HEK293 (cell line): ENCODE measurements at regions not wholly inside any gene's neighbourhood (a gene's known extent, or its start where the extent isn't known, plus 50 kb on each side); places are given as distances from the start of the nearest gene placed in this dataset.

ENCODE experiments used
- CTCF ChIA-PET: fragments of 350-600 bp; formaldehyde crosslinking; extraction: SDS; loops from one replicate; lab custom pipeline; 2021; ENCODE audit warnings: antibody characterized with exemption; lab: Yijun Ruan, JAX
- POLR2A ChIA-PET: fragments of 300-600 bp; formaldehyde crosslinking; extraction: SDS; loops from one replicate; lab custom pipeline; 2020; ENCODE audit warnings: antibody characterized with exemption, inconsistent platforms; lab: Yijun Ruan, JAX
- H3K27ac ChIP-seq: fragments of 200-500 bp; sonication (Bioruptor generic); 2 replicates; pipeline ENCODE4 v1.5.1; 2014; ENCODE audit warnings: low read depth, low read length, control low read depth, inconsistent platforms; ENCODE audit errors: extremely low read depth
- H3K36me3 ChIP-seq, 2 experiments: fragments of 200-500 bp in 1 of 2; sonication (Bioruptor generic) in 1 of 2; 1 replicate in 1 of 2; 2 replicates in 1 of 2; pipeline ENCODE4 v1.5.1; 2014 to 2017; ENCODE audit warnings: inconsistent platforms in 2 of 2, low read length in 2 of 2; ENCODE audit not compliant: control insufficient read depth in 2 of 2, insufficient read depth in 1 of 2
- H3K4me1 ChIP-seq: fragments of 200-500 bp; sonication (Bioruptor generic); 2 replicates; pipeline ENCODE4 v1.5.1; 2014; ENCODE audit warnings: mild to moderate bottlenecking, low read length, inconsistent platforms; ENCODE audit not compliant: control insufficient read depth, insufficient read depth
- H3K4me3 ChIP-seq: 2 replicates; pipeline ENCODE4 v1.5.1; 2011; ENCODE audit warnings: low read depth, mild to moderate bottlenecking, control low read depth, low read length, moderate library complexity
- H3K9me3 ChIP-seq: fragments of 200-500 bp; sonication (Bioruptor generic); 2 replicates; pipeline ENCODE4 v1.5.1; 2014; ENCODE audit warnings: low read depth, low read length, inconsistent platforms; ENCODE audit not compliant: control insufficient read depth, insufficient read depth
- HOXA7 ChIP-seq: sonication (generic); formaldehyde crosslinking; IDR thresholded peaks from 2 replicates; pipeline ENCODE4 v1.8.1; 2022; ENCODE audit warnings: missing genetic modification reagents, borderline replicate concordance
- IKZF3 ChIP-seq: fragments of 450-650 bp; IDR thresholded peaks from 2 replicates; pipeline ENCODE4 v1.5.0; 2018; ENCODE audit warnings: missing biosample characterization, mild to moderate bottlenecking, missing genetic modification characterization, moderate library complexity
- KLF9 ChIP-seq: fragments of 450-650 bp; formaldehyde crosslinking; IDR thresholded peaks from 2 replicates; pipeline ENCODE4 v1.5.1; 2016; ENCODE audit warnings: missing biosample characterization, missing genetic modification characterization, low read depth
- REPIN1 ChIP-seq: fragments of 450-650 bp; formaldehyde crosslinking; IDR thresholded peaks from 2 replicates; pipeline ENCODE4 v1.5.1; 2017; ENCODE audit warnings: missing biosample characterization, missing genetic modification characterization, low read depth
- ZBTB49 ChIP-seq: fragments of 450-650 bp; formaldehyde crosslinking; IDR thresholded peaks from 2 replicates; pipeline ENCODE4 v1.5.1; 2016; ENCODE audit warnings: missing biosample characterization, missing genetic modification characterization, low read depth
- ZBTB8A ChIP-seq: fragments of 450-650 bp; formaldehyde crosslinking; IDR thresholded peaks from 2 replicates; pipeline ENCODE4 v1.5.1; 2016; ENCODE audit warnings: missing biosample characterization, missing genetic modification characterization
- ZFHX2 ChIP-seq: fragments of 450-650 bp; formaldehyde crosslinking; conservative IDR thresholded peaks from 2 replicates; pipeline ENCODE4 v1.5.1; 2016; ENCODE audit warnings: missing biosample characterization, missing genetic modification characterization
- ZNF10 ChIP-seq: fragments of 450-650 bp; formaldehyde crosslinking; IDR thresholded peaks from 2 replicates; pipeline ENCODE4 v1.5.1; 2017; ENCODE audit warnings: missing biosample characterization, missing genetic modification characterization
- ZNF132 ChIP-seq: fragments of 450-650 bp; formaldehyde crosslinking; IDR thresholded peaks from 2 replicates; pipeline ENCODE4 v1.5.1; 2017; ENCODE audit warnings: missing biosample characterization, missing genetic modification characterization, borderline replicate concordance
- ZNF169 ChIP-seq: fragments of 450-650 bp; formaldehyde crosslinking; IDR thresholded peaks from 2 replicates; pipeline ENCODE4 v1.5.1; 2016; ENCODE audit warnings: missing biosample characterization, missing genetic modification characterization
- ZNF23 ChIP-seq: fragments of 450-650 bp; formaldehyde crosslinking; IDR thresholded peaks from 2 replicates; pipeline ENCODE4 v1.5.1; 2016; ENCODE audit warnings: missing biosample characterization, missing genetic modification characterization, borderline replicate concordance
- ZNF280D ChIP-seq: fragments of 450-650 bp; formaldehyde crosslinking; IDR thresholded peaks from 2 replicates; pipeline ENCODE4 v1.5.1; 2016; ENCODE audit warnings: missing biosample characterization, missing genetic modification characterization
- ZNF423 ChIP-seq: fragments of 450-650 bp; formaldehyde crosslinking; IDR thresholded peaks from 2 replicates; pipeline ENCODE4 v1.5.1; 2016; ENCODE audit warnings: missing biosample characterization, missing genetic modification characterization
- ZNF433 ChIP-seq: fragments of 450-650 bp; formaldehyde crosslinking; IDR thresholded peaks from 2 replicates; pipeline ENCODE4 v1.5.1; 2016; ENCODE audit warnings: missing biosample characterization, missing genetic modification characterization, low read depth
- ZNF501 ChIP-seq: fragments of 450-650 bp; formaldehyde crosslinking; IDR thresholded peaks from 2 replicates; pipeline ENCODE4 v1.5.1; 2016; ENCODE audit warnings: missing biosample characterization, missing genetic modification characterization
- ZNF555 ChIP-seq: fragments of 450-650 bp; formaldehyde crosslinking; conservative IDR thresholded peaks from 2 replicates; pipeline ENCODE4 v1.5.1; 2017; ENCODE audit warnings: missing biosample characterization, mild to moderate bottlenecking, missing genetic modification characterization, inconsistent platforms
- ZNF596 ChIP-seq: fragments of 450-650 bp; IDR thresholded peaks from 2 replicates; pipeline ENCODE4 v1.5.0; 2018; ENCODE audit warnings: missing biosample characterization, mild to moderate bottlenecking, missing genetic modification characterization, moderate library complexity
- ZNF785 ChIP-seq: fragments of 450-650 bp; formaldehyde crosslinking; IDR thresholded peaks from 2 replicates; pipeline ENCODE4 v1.5.1; 2016; ENCODE audit warnings: missing biosample characterization, missing genetic modification characterization
- TF ChIP-seq, protein P1 (sequence below): fragments of 450-650 bp; formaldehyde crosslinking; IDR thresholded peaks from 2 replicates; pipeline ENCODE4 v1.5.1; 2017; ENCODE audit warnings: missing biosample characterization, missing genetic modification characterization
- TF ChIP-seq, protein P2 (sequence below): fragments of 450-650 bp; formaldehyde crosslinking; optimal IDR thresholded peaks from 2 replicates; pipeline ENCODE3; 2016; ENCODE audit warnings: missing biosample characterization, mild to moderate bottlenecking, missing genetic modification characterization
- TF ChIP-seq, protein P3 (sequence below): fragments of 450-650 bp; IDR thresholded peaks from 2 replicates; pipeline ENCODE4 v1.5.1; 2018; ENCODE audit warnings: missing biosample characterization, mild to moderate bottlenecking, missing genetic modification characterization

DNA sequence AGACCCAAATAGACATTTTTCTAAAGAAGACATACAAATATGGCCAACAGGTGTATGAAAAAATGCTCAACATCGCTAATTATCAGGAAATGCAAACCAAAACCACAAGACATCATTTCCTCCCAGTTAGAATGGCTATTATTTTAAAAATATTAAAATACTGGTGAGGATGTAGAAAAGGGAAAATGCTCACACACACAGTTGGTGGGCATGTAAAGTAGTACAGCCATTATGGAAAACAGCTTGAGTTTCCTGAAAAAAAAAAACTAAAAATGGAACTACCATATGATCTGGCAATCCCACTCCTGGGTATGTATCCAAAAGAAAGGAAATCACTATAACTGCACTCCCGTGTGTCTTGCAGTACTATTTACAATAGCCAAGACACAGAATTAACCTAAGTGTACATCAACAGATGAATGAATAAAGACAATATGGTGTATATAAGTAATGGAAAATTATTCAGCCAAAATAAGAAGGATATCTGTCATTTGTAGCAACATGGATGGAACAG, 128.9 kb upstream of the DKK2 start:
- TF ChIP-seq ZNF280D (no peak), ZNF433 (tag by site-specific recombination) (no peak)
- TF ChIP-seq, protein P1, sequence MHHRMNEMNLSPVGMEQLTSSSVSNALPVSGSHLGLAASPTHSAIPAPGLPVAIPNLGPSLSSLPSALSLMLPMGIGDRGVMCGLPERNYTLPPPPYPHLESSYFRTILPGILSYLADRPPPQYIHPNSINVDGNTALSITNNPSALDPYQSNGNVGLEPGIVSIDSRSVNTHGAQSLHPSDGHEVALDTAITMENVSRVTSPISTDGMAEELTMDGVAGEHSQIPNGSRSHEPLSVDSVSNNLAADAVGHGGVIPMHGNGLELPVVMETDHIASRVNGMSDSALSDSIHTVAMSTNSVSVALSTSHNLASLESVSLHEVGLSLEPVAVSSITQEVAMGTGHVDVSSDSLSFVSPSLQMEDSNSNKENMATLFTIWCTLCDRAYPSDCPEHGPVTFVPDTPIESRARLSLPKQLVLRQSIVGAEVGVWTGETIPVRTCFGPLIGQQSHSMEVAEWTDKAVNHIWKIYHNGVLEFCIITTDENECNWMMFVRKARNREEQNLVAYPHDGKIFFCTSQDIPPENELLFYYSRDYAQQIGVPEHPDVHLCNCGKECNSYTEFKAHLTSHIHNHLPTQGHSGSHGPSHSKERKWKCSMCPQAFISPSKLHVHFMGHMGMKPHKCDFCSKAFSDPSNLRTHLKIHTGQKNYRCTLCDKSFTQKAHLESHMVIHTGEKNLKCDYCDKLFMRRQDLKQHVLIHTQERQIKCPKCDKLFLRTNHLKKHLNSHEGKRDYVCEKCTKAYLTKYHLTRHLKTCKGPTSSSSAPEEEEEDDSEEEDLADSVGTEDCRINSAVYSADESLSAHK: no peak
- TF ChIP-seq, protein P2, sequence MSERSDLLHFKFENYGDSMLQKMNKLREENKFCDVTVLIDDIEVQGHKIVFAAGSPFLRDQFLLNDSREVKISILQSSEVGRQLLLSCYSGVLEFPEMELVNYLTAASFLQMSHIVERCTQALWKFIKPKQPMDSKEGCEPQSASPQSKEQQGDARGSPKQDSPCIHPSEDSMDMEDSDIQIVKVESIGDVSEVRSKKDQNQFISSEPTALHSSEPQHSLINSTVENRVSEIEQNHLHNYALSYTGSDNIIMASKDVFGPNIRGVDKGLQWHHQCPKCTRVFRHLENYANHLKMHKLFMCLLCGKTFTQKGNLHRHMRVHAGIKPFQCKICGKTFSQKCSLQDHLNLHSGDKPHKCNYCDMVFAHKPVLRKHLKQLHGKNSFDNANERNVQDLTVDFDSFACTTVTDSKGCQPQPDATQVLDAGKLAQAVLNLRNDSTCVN: no peak
- H3K27ac ChIP-seq: no peak overlapping the region
- H3K4me3 ChIP-seq: no peak overlapping the region
- CTCF ChIA-PET: no interaction called here
- H3K9me3 ChIP-seq: no peaks in the 10 kb centered on the region
- no peaks in the 10 kb centered on the region for H3K36me3 ChIP-seq
- POLR2A ChIA-PET: no interaction called here
- H3K4me1 ChIP-seq: no peaks in the 10 kb centered on the region

GRCh38 chr4:107156443-107156842, 120.3 kb upstream of the DKK2 start:
- no peak overlapping the region for H3K4me3 ChIP-seq
- H3K27ac ChIP-seq: no peak overlapping the region
- POLR2A ChIA-PET: no interaction called here
- no peaks in the 10 kb centered on the region for H3K36me3 ChIP-seq
- no peaks in the 10 kb centered on the region for H3K9me3 ChIP-seq
- CTCF ChIA-PET: no interaction called here
- H3K4me1 ChIP-seq: no peaks in the 10 kb centered on the region
- TF ChIP-seq ZNF23: no peak
- TF ChIP-seq HOXA7 (CRISPR knock-in tag): no peak
- no peak for TF ChIP-seq REPIN1 (tag by site-specific recombination)
- TF ChIP-seq ZNF596 (tag by site-specific recombination): no peak
- TF ChIP-seq, protein P3, sequence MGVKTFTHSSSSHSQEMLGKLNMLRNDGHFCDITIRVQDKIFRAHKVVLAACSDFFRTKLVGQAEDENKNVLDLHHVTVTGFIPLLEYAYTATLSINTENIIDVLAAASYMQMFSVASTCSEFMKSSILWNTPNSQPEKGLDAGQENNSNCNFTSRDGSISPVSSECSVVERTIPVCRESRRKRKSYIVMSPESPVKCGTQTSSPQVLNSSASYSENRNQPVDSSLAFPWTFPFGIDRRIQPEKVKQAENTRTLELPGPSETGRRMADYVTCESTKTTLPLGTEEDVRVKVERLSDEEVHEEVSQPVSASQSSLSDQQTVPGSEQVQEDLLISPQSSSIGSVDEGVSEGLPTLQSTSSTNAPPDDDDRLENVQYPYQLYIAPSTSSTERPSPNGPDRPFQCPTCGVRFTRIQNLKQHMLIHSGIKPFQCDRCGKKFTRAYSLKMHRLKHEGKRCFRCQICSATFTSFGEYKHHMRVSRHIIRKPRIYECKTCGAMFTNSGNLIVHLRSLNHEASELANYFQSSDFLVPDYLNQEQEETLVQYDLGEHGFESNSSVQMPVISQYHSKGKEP (tag by site-specific recombination): no peak
- TF ChIP-seq IKZF3 (tag by site-specific recombination): no peak
- TF ChIP-seq ZBTB8A: no peak
- no peak for TF ChIP-seq ZNF501 (tag by site-specific recombination)
- TF ChIP-seq ZNF132 (tag by site-specific recombination): no peak
- no peak for TF ChIP-seq ZNF785 (tag by site-specific recombination)
- TF ChIP-seq ZNF423 (tag by site-specific recombination): no peak
- no peak for TF ChIP-seq ZNF10 (tag by site-specific recombination)
- TF ChIP-seq KLF9 (tag by site-specific recombination): no peak
- TF ChIP-seq ZFHX2 (tag by site-specific recombination): no peak
- TF ChIP-seq ZNF169 (tag by site-specific recombination): no peak
- TF ChIP-seq ZBTB49 (tag by site-specific recombination): no peak
- no peak for TF ChIP-seq ZNF555 (tag by site-specific recombination)
